GM18909 (cell line): ENCODE measurements at regions not wholly inside any gene's neighbourhood (a gene's known extent, or its start where the extent isn't known, plus 50 kb on each side); places are given as distances from the start of the nearest gene placed in this dataset.
"Not testable (repeated sequence)": the region's sequence is repeated elsewhere in the genome, so short reads cannot be mapped to it uniquely, and the experiment has no call there.

Experiments
- ATAC-seq: cut with Tn5 transposase; IDR thresholded peaks from one replicate; pipeline ENCODE4 v1.9.1; 2021; ENCODE audit warnings: mild to moderate bottlenecking; ENCODE audit not compliant: unreplicated experiment, poor library complexity

DNA sequence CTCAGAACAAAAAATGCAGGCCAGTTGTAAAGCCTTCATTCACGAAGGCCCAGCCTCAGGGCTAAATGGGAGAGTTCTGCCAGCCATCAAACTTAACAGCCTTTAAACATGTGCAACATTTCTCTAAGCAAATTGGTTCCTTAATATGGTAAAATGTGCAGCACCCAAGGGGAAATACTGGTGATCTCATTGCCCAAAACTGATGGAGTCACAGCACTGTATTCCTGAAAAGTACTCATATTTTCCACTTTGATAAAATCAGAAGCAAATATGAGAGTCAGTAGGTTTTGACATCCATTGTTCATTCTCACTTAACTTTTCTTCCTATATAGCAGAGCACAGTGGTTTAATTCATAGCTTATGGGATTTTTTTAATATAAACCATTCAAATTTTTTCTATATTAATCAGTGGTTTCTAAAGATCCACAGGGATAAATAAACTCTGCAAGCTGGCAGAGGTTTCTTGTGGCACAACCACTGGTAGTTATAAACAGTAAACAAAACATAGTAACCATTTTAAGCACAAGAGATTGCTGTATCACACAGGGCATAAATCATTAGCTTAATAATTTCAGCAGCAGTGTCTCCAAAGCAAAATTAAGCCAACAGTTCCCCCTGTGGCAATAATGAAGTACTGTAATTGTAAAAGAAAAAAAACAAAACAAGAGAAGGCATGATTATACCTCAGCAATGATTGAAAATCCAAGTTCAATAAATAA, 106.9 kb upstream of the LYPLAL1 start:
- ATAC-seq, result peak; percentile 66

DNA sequence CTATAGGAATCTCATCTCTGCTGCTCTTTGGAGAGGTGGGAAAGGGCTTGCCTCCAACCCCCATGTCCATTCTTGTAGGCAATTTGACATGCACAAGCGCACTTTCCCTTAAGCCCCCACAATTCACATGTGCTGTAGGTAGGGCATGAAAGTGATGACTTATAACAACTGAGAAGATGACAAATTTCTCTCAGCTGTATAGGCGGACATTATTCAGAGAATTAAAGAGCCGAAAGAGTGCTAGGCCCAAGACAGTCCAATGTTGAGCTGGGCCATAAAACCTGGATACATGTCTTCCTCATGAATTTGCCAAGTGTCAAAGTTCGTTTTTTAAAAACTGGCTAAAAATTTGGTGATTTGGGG, 106.3 kb upstream of the LYPLAL1 start:
- no peak for ATAC-seq

DNA sequence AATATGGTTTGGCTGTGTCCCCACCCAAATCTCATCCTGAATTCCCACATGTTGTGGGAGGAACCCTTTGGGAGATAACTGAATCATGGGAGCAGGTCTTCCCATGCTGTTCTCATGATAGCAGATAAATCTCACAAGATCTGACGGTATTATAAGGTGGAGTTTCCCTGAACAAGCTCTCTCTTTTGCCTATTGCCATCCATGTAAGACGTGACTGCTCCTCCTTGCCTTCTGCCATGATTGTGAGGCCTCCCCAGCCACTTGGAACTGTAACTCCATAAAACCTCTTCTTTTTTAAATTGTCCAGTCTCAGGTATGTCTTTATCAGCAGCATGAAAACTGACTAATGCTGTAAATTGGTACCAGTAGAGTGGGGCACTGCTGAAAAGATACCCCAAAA, 103.3 kb upstream of the LYPLAL1 start:
- ATAC-seq, result not testable (repeated sequence)

DNA sequence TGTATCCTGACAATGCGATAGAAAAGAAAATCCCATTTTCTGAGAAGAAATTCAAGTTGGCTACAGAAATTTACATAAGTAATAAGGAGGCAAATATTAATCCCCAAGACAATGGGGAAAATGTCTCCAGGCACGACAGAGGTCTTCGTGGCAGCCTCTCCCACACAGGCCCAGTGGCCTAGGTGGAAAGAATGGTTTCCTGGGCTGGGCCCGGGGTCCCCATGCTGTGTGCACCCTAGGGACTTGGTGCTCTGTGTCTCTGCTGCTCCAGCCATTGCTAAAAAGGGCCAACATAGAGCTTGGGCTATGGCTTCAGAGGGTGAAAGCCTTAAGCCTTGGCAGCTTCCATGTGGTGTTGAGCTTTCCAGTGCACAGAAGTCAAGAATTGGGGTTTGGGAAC, 102.5 kb upstream of the LYPLAL1 start:
- ATAC-seq, result no peak

DNA sequence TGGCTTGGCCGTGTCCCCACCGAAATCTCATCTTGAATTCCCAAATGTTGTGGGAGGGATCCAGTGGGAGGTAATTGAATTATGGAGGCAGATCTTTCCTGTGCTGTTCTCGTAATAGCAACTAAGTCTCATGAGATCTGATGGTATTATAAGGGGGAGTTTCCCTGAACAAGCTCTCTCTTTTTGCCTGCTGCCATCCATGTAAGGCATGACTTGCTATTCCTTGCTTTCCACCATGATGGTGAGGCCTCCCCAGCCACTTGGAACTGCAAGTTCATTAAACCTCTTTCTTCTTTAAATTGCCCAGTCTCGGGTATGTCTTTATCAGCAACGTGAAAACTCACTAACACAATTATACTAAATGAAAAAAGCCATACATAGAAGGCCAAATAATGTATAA, 101.3 kb upstream of the LYPLAL1 start:
- ATAC-seq, result no peak

DNA sequence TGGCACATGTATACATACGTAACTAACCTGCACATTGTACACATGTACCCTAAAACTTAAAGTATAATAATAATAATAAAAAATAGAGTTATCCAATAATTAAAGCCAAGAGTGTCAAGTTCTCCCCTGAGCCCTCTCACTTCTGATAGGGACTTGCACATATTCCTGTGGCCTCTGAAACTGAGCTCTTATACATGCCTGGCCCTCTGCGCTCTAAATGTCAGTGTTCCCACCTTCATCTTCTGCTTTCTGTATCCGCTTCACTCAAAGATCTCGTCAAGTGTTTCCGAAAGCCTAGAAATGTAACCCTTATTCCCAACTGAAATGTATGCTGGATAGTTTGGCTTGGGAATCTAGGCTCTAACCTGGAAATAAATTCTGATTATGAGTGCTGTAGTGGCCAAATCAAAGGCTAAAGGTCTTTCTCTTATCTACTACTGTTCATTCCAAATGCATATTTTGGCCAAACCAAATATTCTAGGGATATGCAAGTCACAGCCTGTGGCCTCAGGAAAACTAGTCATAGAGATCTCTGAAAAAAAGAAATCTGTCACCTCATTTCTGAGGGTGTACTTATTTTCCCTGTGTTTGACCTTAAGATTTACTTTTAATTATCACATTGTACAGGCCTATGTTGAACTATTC, 99.5 kb upstream of the LYPLAL1 start:
- ATAC-seq, result no peak

DNA sequence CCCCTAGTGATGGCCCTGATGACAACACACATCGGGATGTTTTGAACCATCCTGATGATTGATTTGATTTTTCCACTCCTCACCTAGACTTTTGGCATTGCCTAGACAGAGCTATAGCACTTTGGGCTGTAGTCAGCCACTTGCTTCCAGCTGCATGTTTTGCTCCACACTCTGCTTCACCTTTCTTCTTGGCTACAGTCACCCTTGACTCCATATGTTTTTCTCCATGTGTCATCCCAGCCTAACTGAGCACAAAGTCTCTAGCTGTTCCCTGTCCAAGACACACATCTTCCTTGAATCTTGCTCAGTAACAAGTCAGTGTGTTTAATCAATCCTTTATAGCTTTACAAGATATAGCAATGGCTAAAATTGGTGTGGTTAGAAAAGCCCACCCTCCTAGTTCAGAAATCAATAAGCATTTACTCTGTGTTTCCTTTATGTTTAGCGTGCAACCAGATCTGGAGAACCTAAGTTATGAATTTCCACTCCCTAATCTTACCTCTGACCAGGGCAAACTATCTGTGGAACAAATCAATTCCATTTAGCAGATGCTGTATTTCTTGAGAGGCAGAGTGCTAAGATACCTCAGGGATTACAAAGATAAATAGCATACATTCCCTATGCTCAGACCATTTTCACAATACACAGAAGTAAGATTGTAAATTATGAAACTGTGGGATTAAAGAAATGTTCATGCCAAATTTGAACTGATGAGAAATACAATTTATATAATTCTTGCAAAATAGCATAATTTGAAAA, 98.4 kb upstream of the LYPLAL1 start:
- ATAC-seq, result no peak

DNA sequence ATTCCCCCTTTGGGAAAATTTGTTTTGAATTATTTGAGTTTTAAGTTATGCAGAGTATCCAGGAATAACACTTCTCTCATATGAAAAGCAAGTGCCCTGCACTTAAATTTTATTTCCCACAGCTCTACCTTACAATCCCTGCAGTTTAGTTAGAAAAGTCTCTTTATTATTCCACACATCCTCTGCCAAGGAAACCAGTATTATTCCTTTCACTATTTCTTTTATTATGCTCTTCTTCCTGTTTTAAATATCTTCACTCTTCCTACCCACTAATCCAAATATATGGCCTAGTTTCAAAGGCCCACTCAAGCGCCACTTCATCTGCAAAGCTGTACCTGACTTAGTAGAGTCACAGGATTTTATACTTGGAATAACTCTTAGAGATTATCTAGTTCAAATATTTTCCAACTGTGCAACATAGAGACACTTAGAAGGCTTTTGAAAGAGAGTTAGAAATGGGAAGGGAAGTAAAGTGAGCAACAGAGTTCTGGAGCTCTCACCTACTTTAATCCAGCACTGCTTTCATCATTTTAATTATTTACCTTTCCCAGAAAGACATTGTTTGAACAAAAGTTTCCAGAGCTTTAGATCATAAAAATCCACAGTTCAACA, 97.2 kb upstream of the LYPLAL1 start:
- ATAC-seq, result no peak

DNA sequence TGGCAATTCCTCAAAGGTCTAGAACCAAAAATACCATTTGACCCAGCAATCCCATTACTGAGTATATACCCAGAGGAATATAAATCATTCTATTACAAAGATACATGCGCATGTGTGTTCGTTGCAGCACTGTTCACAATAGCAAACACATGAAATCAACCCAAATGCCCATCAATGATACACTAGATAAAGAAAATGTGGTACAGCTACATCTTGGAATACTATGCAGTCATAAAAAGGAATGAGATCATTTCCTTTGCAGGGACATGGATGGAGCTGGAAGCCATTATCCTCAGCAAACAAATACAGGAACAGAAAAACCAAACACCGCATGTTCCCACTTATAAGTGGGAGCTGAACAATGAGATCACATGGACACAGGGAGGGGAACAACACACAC, 95.9 kb upstream of the LYPLAL1 start:
- ATAC-seq, result not testable (repeated sequence)

DNA sequence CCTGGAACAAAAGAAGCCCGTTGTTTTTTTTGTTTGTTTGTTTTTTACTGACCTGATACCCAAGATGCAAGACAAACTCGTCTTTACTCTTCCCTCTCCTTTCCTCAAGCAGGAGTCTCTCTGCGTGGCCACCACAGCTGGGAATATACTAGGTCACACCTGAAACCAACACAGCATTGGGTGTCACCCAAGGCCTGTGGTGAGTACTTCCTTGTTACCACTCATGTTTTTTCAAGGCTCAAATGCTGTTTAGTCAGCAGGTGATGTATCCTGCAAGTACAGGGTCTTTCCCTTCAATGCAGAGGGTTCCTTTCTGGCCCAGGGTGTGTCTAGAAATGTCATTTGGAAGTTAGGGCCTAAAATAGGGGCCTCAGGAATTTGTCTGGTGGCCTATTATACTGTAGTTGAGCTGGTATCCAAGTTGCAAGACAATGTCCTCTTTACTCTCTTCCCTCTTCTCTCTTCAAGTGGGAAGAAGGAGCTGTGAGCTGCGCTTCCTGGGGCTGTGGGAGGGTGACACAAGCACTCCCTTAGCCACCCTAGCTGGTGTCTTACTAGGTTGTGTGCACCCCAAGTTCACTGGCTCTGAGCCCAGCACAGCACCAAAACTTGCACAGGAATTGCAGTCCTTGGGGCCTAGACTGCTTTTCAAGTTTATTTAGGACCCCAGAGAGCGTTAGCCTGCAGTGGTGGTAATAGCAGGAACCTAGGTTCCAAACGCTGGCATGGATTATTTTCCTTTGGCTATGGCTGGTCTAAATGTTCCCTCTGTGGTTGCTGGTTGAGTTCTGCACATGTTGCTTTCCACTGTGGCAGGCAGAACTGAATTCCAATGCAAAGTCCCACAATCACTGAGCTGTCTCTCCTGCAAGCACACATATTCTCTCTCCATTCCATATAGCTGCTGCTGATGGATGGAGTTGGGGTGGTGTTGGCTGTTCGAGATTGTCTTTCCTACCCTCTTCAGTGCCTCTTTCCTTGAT, 91.4 kb upstream of the LYPLAL1 start:
- peak; percentile 69 for ATAC-seq

DNA sequence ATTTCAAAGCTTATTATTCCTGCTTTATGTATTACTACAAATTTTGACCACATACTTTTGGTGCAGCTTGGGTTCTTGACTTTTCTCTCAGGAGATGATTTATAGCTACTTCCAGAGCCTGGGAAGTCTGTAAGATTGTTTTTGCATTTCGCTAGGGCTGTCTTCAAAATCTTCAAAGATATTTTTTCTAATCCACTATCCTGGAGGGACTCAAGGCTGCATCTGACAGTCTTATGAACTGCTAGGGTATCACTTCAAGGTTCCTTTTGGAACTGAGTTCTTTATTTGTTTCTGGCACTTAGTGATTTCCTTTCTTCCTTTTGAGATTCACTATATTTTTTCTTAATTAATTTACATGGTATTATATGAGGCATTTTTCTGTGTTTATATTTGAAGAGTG, 90.0 kb upstream of the LYPLAL1 start:
- no peak for ATAC-seq

DNA sequence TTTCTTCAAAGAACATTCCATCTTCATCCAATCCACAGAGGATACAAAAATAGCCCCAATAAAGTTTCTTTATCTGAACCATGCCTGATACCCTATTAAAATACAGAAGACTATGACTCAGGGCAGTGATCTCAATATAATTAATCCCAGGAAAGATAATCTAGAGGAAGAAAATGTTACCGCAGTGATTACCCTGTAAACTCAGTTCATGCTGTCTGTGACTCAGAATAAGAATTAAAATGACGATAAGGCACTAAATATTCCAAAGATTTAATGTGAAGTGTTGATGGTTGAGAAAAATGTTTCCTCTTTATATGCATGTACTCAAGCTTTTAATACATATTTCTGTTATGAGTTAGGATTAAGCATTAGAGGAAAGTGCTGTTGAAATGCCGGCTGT, 88.6 kb upstream of the LYPLAL1 start:
- ATAC-seq, result no peak

DNA sequence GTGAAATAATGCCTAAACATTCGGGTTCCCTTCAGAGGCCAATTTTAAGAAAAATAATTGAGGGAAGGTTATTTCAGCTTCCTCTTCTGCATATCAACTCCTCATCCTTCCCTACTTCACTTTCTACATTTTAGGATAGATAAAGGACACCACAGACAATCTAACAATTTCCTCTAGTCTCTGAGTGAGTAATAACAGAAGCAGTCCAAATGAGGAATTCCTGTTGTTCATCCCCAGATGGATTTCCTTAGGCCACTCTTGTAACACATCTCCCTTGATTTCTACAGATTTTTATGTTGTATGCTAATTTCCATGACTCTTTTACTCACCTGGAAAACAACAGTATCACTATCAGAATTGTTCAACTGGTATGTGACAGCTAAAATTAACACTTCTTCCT, 87.7 kb upstream of the LYPLAL1 start:
- no peak for ATAC-seq

DNA sequence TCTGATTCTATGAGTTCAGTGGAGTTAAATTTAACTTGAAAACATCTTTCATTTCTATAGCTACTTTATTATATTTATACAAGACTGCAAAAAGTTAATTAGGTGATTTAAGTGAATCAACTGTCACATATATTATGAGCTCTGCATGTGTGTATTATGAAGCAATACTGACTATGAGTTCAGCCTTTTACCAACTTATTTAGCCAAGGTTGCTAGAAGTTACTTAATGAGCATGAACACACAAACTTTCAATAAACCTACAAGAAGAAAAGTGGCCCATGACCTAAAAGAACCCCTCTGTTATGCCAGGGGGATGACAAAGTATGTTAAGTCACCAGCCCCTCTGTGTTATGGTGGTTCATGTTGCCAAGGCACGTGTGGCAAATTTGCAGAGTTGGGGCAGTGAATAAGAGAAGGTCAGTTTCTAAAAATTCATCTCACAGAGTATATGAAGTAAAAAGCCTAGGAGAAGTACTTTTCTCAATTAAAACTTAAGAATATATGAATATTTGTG, 86.7 kb upstream of the LYPLAL1 start:
- ATAC-seq, result no peak

DNA sequence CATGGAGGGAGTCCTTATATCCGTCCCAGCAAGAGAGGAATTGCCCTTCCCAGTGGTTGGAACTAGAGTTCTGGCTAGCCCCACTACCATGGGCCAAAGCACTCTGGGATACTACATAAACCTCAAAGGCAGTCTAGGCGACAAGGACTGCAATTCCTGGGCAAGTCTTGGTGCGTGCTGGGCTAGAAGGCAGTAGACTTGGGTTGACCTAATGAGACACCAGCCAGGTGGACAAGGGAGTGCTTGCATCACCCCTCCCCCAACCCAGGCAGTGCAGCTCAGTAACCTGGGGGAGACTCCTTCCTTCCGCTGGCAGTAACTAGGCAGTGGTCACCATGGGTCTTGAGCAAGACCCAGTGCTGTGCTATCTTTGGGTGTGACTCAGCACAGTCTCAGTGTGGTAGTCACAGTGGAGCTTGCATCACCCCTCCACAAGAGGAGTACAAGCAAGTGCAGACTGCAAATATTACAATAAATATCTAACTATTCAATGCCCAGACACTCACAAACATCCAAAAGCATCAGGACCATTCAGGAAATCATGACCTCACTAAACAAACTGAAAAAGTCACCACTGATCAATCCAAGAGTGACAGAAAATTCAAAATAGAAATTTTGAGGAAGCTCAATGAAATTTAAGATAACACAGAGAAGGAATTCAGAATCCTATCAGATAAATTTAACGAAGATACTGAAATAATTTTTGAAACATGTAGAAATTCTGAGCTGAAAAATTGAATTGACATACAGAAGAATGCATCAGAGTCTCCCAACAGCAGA, 84.7 kb upstream of the LYPLAL1 start:
- ATAC-seq, result peak; percentile 80

DNA sequence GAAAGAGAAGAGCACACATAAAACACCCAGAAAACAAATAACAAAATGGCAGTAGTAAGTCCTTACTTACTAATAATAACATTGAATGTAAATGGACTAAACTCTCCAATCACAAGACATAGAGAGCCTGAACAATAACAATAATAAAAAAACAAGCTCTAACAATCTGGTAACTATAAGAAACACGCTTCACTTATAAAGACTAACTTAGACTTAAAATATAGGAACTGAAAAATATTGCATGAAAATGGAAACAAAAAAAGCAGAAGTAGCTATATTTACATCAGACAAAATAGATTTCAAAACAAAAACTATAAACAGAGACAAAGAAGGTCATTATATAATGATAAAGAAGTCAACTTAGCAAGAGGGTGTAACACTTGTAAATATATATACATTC, 83.1 kb upstream of the LYPLAL1 start:
- ATAC-seq, result peak; percentile 81

DNA sequence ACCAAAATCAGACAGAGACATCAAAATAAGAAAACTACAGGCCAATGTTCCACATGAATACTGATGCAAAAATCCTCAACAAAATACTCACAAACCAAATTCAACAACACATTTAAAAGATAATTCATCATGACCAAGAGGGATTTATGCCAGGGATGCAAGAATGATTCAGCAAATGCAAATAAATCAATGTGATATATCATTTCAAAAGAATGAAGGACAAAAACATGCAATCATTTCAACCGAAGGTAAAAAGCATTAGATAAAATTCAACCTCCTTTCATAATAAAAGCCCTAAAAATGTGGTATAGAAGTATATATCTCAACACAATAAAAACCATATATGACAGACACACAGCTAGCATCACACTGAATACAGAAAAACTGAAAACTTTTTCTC, 81.5 kb upstream of the LYPLAL1 start:
- ATAC-seq, result no peak

DNA sequence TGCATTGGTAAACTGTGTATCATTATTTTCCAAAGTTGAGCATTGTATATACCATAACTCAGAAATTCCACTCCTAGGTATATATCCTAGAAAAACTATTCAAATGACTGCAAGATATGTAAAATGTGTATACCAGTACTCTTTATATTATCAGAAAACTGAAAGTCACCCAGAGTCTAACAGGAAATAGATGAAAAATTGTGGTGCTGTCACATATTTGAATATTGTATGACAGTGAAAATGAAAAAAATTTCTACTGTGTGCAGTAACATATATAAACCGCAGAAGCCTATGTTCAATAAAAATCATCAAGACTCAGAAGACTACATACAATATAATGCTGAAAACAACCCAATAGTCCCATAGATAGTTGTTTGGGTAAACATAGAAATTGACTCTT, 74.4 kb upstream of the LYPLAL1 start:
- peak; percentile 81 for ATAC-seq

DNA sequence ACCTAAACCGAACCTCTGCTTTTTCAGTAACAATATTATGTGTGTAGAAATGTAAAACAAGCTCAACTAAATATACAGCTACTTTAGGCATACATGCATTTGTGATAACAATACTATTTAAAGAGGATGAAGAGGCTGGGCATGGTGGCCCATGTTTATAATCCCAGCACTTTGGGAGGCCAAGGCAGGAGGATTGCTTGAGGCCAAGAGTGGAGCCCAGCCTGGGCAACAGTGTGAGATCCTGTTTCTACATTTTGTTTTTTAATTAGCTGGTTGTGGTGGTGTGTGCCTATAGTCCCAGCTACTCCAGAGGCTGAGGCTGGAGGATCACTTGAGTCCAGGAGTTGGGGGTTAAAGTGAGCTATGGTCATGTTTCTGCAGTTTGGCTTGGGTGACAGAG, 73.6 kb upstream of the LYPLAL1 start:
- no peak for ATAC-seq
